Suprapubic skin (tissue), 3 donors: ENCODE measurements at regions not wholly inside any gene's neighbourhood (a gene's known extent, or its start where the extent isn't known, plus 50 kb on each side); places are given as distances from the start of the nearest gene placed in this dataset.

Experiments used
- CTCF ChIP-seq, 2 donors: fragments of 200-600 bp in 1 of 2; fragments of 450-650 bp in 1 of 2; sonication (generic) in 1 of 2; IDR thresholded peaks; one replicate each; pipeline ENCODE4 v1.5.1; 2016 to 2019; ENCODE audit warnings: antibody characterized with exemption in 2 of 2, mild to moderate bottlenecking in 1 of 2, moderate library complexity in 1 of 2
- EP300 ChIP-seq: sonication (generic); formaldehyde crosslinking; IDR thresholded peaks from one replicate; pipeline ENCODE4 v1.6.1; 2017; ENCODE audit warnings: antibody characterized with exemption
- POLR2A ChIP-seq, 2 donors: fragments of 450-650 bp; IDR thresholded peaks; one replicate each; pipeline ENCODE4 v1.6.1; 2017; ENCODE audit warnings: antibody characterized with exemption in 2 of 2, mild to moderate bottlenecking in 2 of 2, moderate library complexity in 2 of 2

GRCh38 chr6:169985121-169986015, 233.9 kb downstream of the ERMARD start:
- TF ChIP-seq CTCF (IDR thresholded peaks at IDR 0.05): no peak
- TF ChIP-seq POLR2A (IDR thresholded peaks at IDR 0.05): no peak
- TF ChIP-seq EP300: no peak
